ENCODE measurements at regions not wholly inside any gene's neighbourhood (a gene's known extent, or its start where the extent isn't known, plus 50 kb on each side); places are given as distances from the start of the nearest gene placed in this dataset.

DNA sequence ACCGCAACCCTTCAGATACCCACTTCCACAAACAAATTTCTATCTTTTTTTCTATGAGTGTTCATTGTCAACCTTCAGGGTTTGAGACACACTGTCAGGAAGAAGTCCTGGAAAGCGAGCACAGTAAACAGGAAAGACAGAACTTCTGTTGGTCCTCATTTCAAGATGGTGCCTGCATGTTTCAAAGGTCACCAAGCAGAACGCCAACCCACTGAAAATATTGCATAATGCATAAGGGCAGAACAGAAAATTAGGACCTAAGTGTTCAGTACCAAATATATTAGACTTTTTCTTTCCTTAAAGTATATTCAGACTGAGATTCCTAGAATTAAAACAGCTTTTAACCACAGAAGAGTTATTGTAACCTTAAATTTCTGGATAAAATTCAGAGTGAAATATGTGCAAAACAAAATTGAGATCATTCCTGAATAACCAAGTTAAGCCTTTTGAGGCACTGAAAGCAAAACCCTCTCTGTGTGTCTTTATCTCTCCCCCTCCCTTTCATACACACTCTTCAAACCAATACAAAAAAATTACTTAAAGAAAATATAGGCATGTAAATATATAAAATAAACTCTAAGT, 387.8 kb upstream of the THBS1 start:
- no peak for ATAC-seq
- Histone ChIP-seq H3K27ac (no peak overlapping the region), H3K27me3 (no peaks in the 10 kb centered on the region), H3K36me3 (no peaks in the 10 kb centered on the region), H3K9me3 (no peaks in the 10 kb centered on the region), H3K4me3 (no peak overlapping the region), H3K4me1 (no peaks in the 10 kb centered on the region)
- TF ChIP-seq, protein P1, sequence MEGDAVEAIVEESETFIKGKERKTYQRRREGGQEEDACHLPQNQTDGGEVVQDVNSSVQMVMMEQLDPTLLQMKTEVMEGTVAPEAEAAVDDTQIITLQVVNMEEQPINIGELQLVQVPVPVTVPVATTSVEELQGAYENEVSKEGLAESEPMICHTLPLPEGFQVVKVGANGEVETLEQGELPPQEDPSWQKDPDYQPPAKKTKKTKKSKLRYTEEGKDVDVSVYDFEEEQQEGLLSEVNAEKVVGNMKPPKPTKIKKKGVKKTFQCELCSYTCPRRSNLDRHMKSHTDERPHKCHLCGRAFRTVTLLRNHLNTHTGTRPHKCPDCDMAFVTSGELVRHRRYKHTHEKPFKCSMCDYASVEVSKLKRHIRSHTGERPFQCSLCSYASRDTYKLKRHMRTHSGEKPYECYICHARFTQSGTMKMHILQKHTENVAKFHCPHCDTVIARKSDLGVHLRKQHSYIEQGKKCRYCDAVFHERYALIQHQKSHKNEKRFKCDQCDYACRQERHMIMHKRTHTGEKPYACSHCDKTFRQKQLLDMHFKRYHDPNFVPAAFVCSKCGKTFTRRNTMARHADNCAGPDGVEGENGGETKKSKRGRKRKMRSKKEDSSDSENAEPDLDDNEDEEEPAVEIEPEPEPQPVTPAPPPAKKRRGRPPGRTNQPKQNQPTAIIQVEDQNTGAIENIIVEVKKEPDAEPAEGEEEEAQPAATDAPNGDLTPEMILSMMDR (IDR thresholded peaks at IDR 0.05), result no peak
- no peak for DNase-seq
- intact Hi-C loops (cut with DNase I), result no loop called here

DNA sequence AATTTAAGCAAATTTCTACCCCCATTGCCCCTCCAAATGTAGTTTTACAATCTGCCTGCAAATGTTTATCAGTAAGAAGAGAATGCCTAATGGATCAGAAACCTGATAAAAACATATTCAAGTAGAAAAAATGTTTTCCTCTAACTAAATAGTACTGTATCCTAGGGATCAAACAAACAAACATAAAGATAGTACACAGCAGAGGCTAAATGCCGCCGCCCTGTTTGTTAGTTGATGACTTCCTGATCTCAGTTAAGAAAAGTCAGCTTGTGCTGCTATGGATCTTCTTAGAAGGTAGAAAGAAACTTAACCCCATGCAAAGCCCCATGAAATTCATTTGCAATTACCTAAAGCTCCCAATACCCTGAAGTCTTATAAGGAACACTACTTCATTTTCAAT, 387.3 kb upstream of the THBS1 start:
- intact Hi-C loops (cut with DNase I), result no loop called here
- DNase-seq (no peak), ATAC-seq (no peak)
- Histone ChIP-seq H3K4me1 (no peaks in the 10 kb centered on the region), H3K27me3 (no peaks in the 10 kb centered on the region), H3K36me3 (no peaks in the 10 kb centered on the region), H3K9me3 (no peaks in the 10 kb centered on the region), H3K27ac (no peak overlapping the region), H3K4me3 (no peak overlapping the region)
- TF ChIP-seq, protein P1 (IDR thresholded peaks at IDR 0.05), result no peak

DNA sequence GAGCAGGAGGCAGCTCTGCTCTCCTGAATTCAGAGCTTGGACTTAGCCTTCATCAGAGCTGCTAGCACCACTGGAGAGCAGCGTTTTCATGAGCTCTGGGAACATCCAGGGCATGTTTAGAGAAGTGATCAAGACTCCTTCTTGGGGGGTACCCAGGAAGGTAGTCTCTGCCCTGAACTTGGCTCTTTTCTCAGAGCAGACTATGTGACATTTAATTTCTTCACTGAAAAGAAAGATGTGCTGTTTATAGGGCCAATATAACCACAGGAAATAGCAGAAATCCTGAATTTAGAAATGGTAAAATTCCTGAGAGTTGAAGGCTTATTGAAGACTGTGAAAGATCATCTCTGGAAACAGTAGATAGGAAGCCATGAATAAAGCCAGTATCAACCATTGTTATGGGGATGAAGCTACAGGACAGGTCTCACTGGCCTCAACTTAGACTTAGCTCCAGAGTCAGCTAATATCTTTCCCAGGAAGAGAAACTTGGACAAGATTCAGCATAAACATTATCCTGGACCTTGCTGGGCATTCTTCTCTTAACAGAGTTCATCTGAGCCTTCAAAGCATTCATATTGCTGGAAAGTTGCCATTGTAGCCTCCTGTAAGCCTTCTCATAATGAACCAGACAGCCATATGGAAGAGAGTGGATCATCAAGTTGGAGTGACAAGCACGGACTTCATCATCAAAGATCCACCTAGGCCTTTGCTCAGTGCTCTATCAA, 386.6 kb upstream of the THBS1 start:
- DNase-seq (no peak), ATAC-seq (no peak)
- Histone ChIP-seq H3K27ac (no peak overlapping the region), H3K9me3 (no peaks in the 10 kb centered on the region), H3K36me3 (no peaks in the 10 kb centered on the region), H3K27me3 (no peaks in the 10 kb centered on the region), H3K4me3 (no peak overlapping the region), H3K4me1 (no peaks in the 10 kb centered on the region)
- TF ChIP-seq, protein P1 (IDR thresholded peaks at IDR 0.05), result no peak
- intact Hi-C loops (cut with DNase I), result no loop called here

DNA sequence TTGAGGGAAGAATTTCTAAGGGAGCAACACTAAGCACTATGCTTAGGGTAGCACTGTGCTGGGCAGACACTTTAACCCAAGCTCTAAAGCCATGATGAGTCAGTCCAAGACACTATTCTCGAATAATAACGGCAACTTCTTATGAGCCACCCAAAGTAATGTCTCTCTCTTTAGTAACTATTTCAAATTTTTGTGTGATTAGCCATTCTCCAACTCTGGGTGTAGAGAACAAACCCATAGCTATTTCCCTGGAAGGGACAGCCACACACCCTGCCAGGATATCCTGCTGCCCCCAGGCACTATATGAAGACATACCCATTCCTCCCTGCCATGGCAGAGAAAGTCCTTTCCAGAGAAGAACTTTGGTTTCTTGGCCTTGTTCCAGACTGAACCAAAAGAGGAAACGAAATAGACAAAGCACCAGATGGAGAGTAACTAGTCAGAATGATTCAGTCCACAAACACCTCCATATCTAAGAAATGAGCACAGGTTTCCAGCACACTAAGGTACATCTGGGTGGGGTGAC, 384.9 kb upstream of the THBS1 start:
- H3K27me3 ChIP-seq, result no peaks in the 10 kb centered on the region
- DNase-seq (no peak), ATAC-seq (no peak)
- H3K9me3 ChIP-seq, result no peaks in the 10 kb centered on the region
- no peaks in the 10 kb centered on the region for H3K36me3 ChIP-seq
- no peak overlapping the region for H3K4me3 ChIP-seq
- TF ChIP-seq, protein P1 (IDR thresholded peaks at IDR 0.05), result no peak
- intact Hi-C loops (cut with DNase I), result no loop called here
- no peaks in the 10 kb centered on the region for H3K4me1 ChIP-seq
- H3K27ac ChIP-seq, result no peak overlapping the region

DNA sequence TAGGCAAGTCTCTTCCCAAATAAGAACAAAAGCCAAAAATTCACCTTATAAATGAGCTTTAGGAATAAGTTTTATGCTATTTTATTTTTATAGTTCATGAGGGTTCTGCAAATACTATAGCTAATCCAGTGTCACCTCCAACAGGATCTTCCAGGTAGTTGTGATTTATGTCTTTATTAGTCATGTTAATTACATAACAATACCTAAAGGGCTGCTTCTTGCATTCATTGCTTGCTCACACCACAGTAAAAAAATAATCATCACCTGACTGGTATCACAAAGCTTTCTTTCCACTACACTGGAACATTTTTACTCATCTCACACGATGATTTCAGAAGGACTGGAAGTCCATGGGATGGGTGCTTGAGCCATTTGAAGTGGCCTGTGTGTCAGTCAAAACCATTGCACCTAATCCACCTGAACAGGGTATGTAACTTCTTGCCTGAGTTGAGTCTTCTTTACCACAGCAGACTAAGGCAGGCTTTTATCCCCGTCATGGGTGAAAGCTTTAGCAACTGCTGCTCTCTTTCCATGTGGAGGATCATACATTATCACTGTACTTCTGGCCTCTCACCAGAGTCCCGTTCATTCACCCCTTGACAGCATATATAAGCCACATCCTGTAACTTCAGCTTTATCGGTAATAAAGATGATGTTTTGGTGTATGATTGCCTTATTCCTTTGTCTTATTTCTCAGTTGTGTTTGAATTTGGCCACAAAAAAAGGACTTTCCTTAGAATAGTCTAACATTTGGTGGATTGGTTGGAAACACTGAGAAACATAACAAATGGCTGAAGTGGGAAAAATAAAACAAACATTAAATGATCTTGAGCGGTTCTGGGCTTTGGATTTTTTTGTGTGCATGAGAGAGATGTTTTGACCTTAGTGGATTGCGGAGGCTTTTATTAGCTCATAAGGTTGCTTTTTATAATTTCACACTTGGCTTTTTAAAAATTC, 382.6 kb upstream of the THBS1 start:
- intact Hi-C loops (cut with DNase I), result no loop called here
- Histone ChIP-seq H3K4me1 (no peaks in the 10 kb centered on the region), H3K27ac (no peak overlapping the region), H3K27me3 (no peaks in the 10 kb centered on the region), H3K36me3 (no peaks in the 10 kb centered on the region), H3K4me3 (no peak overlapping the region), H3K9me3 (no peaks in the 10 kb centered on the region)
- ATAC-seq (no peak), DNase-seq (no peak)
- TF ChIP-seq, protein P1 (IDR thresholded peaks at IDR 0.05), result no peak
